ENCODE measurements at regions not wholly inside any gene's neighbourhood (a gene's known extent, or its start where the extent isn't known, plus 50 kb on each side); places are given as distances from the start of the nearest gene placed in this dataset.

- TF ChIP-seq USF1 (IDR thresholded peaks at IDR 0.05) (no peak), TEAD4 (IDR thresholded peaks at IDR 0.05) (no peak), RAD21 (IDR thresholded peaks at IDR 0.05; ENCODE audit: low read depth) (no peak), NFIC (IDR thresholded peaks at IDR 0.05) (no peak), MAX (IDR thresholded peaks at IDR 0.05) (no peak), ZBTB7A (IDR thresholded peaks at IDR 0.05; ENCODE audit: low read depth) (no peak), YY1 (IDR thresholded peaks at IDR 0.05; ENCODE audit: low read depth) (no peak), REST (IDR thresholded peaks at IDR 0.05; ENCODE audit: low read depth) (no peak), TCF12 (IDR thresholded peaks at IDR 0.05; ENCODE audit: low read depth) (no peak), EP300 (IDR thresholded peaks at IDR 0.05; ENCODE audit: borderline replicate concordance) (no peak), TAF1 (IDR thresholded peaks at IDR 0.05; ENCODE audit: low read depth) (no peak), CEBPB (IDR thresholded peaks at IDR 0.05) (no peak), FOXM1 (IDR thresholded peaks at IDR 0.05; ENCODE audit: borderline replicate concordance, low read depth) (no peak), CREB1 (IDR thresholded peaks at IDR 0.05; ENCODE audit: low read depth) (no peak), EGR1 (IDR thresholded peaks at IDR 0.05) (no peak)
Observed at GRCh38 chr9:106757514-106757913, 105.5 kb upstream of the ZNF462 start.

- TF ChIP-seq YY1 (IDR thresholded peaks at IDR 0.05; ENCODE audit: low read depth) (no peak), EGR1 (IDR thresholded peaks at IDR 0.05) (no peak), CEBPB (IDR thresholded peaks at IDR 0.05) (no peak), ZBTB7A (IDR thresholded peaks at IDR 0.05; ENCODE audit: low read depth) (no peak), CREB1 (IDR thresholded peaks at IDR 0.05; ENCODE audit: low read depth) (no peak), TAF1 (IDR thresholded peaks at IDR 0.05; ENCODE audit: low read depth) (no peak), TEAD4 (IDR thresholded peaks at IDR 0.05) (no peak), MAX (IDR thresholded peaks at IDR 0.05) (no peak), USF1 (IDR thresholded peaks at IDR 0.05) (no peak), EP300 (IDR thresholded peaks at IDR 0.05; ENCODE audit: borderline replicate concordance) (no peak), RAD21 (IDR thresholded peaks at IDR 0.05; ENCODE audit: low read depth) (no peak), TCF12 (IDR thresholded peaks at IDR 0.05; ENCODE audit: low read depth) (no peak), FOXM1 (IDR thresholded peaks at IDR 0.05; ENCODE audit: borderline replicate concordance, low read depth) (no peak)
Observed at GRCh38 chr9:106758911-106759310, 104.1 kb upstream of the ZNF462 start.

- no peak for TF ChIP-seq TAF1 (IDR thresholded peaks at IDR 0.05; ENCODE audit: low read depth)
- no peak for TF ChIP-seq CREB1 (IDR thresholded peaks at IDR 0.05; ENCODE audit: low read depth)
- TF ChIP-seq RAD21 (IDR thresholded peaks at IDR 0.05; ENCODE audit: low read depth): no peak
- TF ChIP-seq YY1 (IDR thresholded peaks at IDR 0.05; ENCODE audit: low read depth): no peak
- TF ChIP-seq TEAD4 (IDR thresholded peaks at IDR 0.05): no peak
- no peak for TF ChIP-seq FOXM1 (IDR thresholded peaks at IDR 0.05; ENCODE audit: borderline replicate concordance, low read depth)
- no peak for TF ChIP-seq USF1 (IDR thresholded peaks at IDR 0.05)
- no peak for TF ChIP-seq CEBPB (IDR thresholded peaks at IDR 0.05)
- no peak for TF ChIP-seq NFIC (IDR thresholded peaks at IDR 0.05)
- no peak for TF ChIP-seq TCF12 (IDR thresholded peaks at IDR 0.05; ENCODE audit: low read depth)
- TF ChIP-seq ZBTB7A (IDR thresholded peaks at IDR 0.05; ENCODE audit: low read depth): no peak
- no peak for TF ChIP-seq REST (IDR thresholded peaks at IDR 0.05; ENCODE audit: low read depth)
- no peak for TF ChIP-seq EP300 (IDR thresholded peaks at IDR 0.05; ENCODE audit: borderline replicate concordance)
- no peak for TF ChIP-seq MAX (IDR thresholded peaks at IDR 0.05)
- TF ChIP-seq EGR1 (IDR thresholded peaks at IDR 0.05): no peak
Observed at GRCh38 chr9:106761493-106761892, 101.5 kb upstream of the ZNF462 start.

- no peak for TF ChIP-seq EGR1 (IDR thresholded peaks at IDR 0.05)
- no peak for TF ChIP-seq NFIC (IDR thresholded peaks at IDR 0.05)
- no peak for TF ChIP-seq EP300 (IDR thresholded peaks at IDR 0.05; ENCODE audit: borderline replicate concordance)
- no peak for TF ChIP-seq ZBTB7A (IDR thresholded peaks at IDR 0.05; ENCODE audit: low read depth)
- TF ChIP-seq CREB1 (IDR thresholded peaks at IDR 0.05; ENCODE audit: low read depth): no peak
- no peak for TF ChIP-seq REST (IDR thresholded peaks at IDR 0.05; ENCODE audit: low read depth)
- no peak for TF ChIP-seq YY1 (IDR thresholded peaks at IDR 0.05; ENCODE audit: low read depth)
- TF ChIP-seq RAD21 (IDR thresholded peaks at IDR 0.05; ENCODE audit: low read depth): no peak
- no peak for TF ChIP-seq MAX (IDR thresholded peaks at IDR 0.05)
- no peak for TF ChIP-seq USF1 (IDR thresholded peaks at IDR 0.05)
- no peak for TF ChIP-seq TAF1 (IDR thresholded peaks at IDR 0.05; ENCODE audit: low read depth)
- no peak for TF ChIP-seq TEAD4 (IDR thresholded peaks at IDR 0.05)
- no peak for TF ChIP-seq CEBPB (IDR thresholded peaks at IDR 0.05)
- no peak for TF ChIP-seq TCF12 (IDR thresholded peaks at IDR 0.05; ENCODE audit: low read depth)
- TF ChIP-seq FOXM1 (IDR thresholded peaks at IDR 0.05; ENCODE audit: borderline replicate concordance, low read depth): no peak
Observed at GRCh38 chr9:106766616-106767015, 96.3 kb upstream of the ZNF462 start.
